Ishikawa (cell line): ENCODE measurements at regions not wholly inside any gene's neighbourhood (a gene's known extent, or its start where the extent isn't known, plus 50 kb on each side); places are given as distances from the start of the nearest gene placed in this dataset.

Experiments used
- CEBPB ChIP-seq: IDR thresholded peaks from 2 replicates; pipeline ENCODE4 v1.6.1; 2012
- CREB1 ChIP-seq: IDR thresholded peaks from 2 replicates; pipeline ENCODE4 v1.6.1; 2012; ENCODE audit warnings: low read depth
- EGR1 ChIP-seq: IDR thresholded peaks from 2 replicates; pipeline ENCODE4 v1.6.1; 2012
- EP300 ChIP-seq: IDR thresholded peaks from 2 replicates; pipeline ENCODE4 v1.6.1; 2012; ENCODE audit warnings: borderline replicate concordance
- FOXM1 ChIP-seq: IDR thresholded peaks from 2 replicates; pipeline ENCODE4 v1.6.1; 2012; ENCODE audit warnings: low read depth, borderline replicate concordance
- NFIC ChIP-seq: IDR thresholded peaks from 2 replicates; pipeline ENCODE4 v1.6.1; 2012
- RAD21 ChIP-seq: IDR thresholded peaks from 2 replicates; pipeline ENCODE4 v1.6.1; 2012; ENCODE audit warnings: low read depth
- REST ChIP-seq: IDR thresholded peaks from 2 replicates; pipeline ENCODE4 v1.6.1; 2012; ENCODE audit warnings: low read depth, mild to moderate bottlenecking
- TAF1 ChIP-seq: IDR thresholded peaks from 2 replicates; pipeline ENCODE4 v1.6.1; 2012; ENCODE audit warnings: low read depth, mild to moderate bottlenecking
- TCF12 ChIP-seq: IDR thresholded peaks from 2 replicates; pipeline ENCODE4 v1.6.1; 2012; ENCODE audit warnings: low read depth
- TEAD4 ChIP-seq: IDR thresholded peaks from 2 replicates; pipeline ENCODE4 v1.6.1; 2012
- YY1 ChIP-seq: IDR thresholded peaks from 2 replicates; pipeline ENCODE4 v1.6.1; 2012; ENCODE audit warnings: low read depth
- ZBTB7A ChIP-seq: IDR thresholded peaks from 2 replicates; pipeline ENCODE4 v1.6.1; 2012; ENCODE audit warnings: low read depth
- TF ChIP-seq, protein P1 (sequence below): IDR thresholded peaks from 2 replicates; pipeline ENCODE4 v1.6.1; 2012
- TF ChIP-seq, protein P2 (sequence below): IDR thresholded peaks from 2 replicates; pipeline ENCODE4 v1.6.1; 2012

- no peak for TF ChIP-seq EP300
- no peak for TF ChIP-seq RAD21
- TF ChIP-seq NFIC, result no peak
- TF ChIP-seq CREB1, result no peak
- TF ChIP-seq YY1, result no peak
- TF ChIP-seq CEBPB, result no peak
- TF ChIP-seq EGR1, result no peak
- TF ChIP-seq, protein P1, sequence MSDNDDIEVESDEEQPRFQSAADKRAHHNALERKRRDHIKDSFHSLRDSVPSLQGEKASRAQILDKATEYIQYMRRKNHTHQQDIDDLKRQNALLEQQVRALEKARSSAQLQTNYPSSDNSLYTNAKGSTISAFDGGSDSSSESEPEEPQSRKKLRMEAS, result no peak
- TF ChIP-seq ZBTB7A, result no peak
- TF ChIP-seq TEAD4, result no peak
- no peak for TF ChIP-seq REST
- no peak for TF ChIP-seq FOXM1
- TF ChIP-seq TCF12, result no peak
- TF ChIP-seq, protein P2, sequence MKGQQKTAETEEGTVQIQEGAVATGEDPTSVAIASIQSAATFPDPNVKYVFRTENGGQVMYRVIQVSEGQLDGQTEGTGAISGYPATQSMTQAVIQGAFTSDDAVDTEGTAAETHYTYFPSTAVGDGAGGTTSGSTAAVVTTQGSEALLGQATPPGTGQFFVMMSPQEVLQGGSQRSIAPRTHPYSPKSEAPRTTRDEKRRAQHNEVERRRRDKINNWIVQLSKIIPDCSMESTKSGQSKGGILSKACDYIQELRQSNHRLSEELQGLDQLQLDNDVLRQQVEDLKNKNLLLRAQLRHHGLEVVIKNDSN, result no peak
- TF ChIP-seq TAF1, result no peak
These were observed 342.7 kb upstream of the CWC22 start for GRCh38 chr2:180349809-180350208.

DNA sequence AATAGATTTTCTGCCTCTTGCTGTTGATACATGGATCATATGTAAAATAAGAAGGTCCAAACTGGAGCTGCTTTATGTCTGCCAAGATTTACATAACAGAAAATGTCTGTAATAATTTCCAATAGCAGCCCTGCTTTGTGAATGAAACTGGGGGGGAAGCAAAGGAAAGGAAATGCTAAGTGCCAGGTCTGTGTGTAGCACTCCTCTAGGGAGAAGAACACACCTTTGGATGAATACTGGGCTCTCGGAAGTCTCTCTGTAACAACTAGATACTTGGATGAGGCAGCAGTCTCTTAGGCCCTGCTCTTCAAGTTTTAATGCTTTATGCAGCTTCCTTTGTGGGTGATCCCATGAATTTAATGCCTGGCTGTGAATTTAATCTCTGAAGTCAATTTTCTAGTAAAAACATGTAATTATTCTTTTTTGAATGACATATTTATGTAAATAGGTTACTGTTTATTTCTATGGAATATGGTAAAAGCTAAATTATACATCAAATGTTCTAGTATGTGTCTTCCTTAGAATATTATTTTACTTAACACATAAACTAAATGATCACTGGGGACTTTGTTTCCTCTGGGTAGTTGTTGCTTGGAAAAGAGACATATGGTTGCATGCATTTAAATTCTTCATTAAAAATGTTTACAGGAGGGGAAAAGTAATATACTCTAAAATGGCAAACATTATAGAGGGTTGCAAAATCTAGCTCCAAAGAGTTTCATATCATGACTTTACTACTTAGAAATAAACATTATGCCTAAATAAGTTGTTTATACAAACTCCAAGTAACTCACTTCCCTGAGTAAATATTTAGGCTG, 336.6 kb upstream of the CWC22 start:
- TF ChIP-seq YY1 (no peak), EGR1 (no peak), FOXM1 (no peak), RAD21 (no peak), NFIC (no peak), TCF12 (no peak), ZBTB7A (no peak), REST (no peak), CREB1 (no peak), EP300 (no peak), TEAD4 (no peak), CEBPB (no peak), TAF1 (no peak)
- TF ChIP-seq, protein P1, result no peak
- TF ChIP-seq, protein P2, result no peak

DNA sequence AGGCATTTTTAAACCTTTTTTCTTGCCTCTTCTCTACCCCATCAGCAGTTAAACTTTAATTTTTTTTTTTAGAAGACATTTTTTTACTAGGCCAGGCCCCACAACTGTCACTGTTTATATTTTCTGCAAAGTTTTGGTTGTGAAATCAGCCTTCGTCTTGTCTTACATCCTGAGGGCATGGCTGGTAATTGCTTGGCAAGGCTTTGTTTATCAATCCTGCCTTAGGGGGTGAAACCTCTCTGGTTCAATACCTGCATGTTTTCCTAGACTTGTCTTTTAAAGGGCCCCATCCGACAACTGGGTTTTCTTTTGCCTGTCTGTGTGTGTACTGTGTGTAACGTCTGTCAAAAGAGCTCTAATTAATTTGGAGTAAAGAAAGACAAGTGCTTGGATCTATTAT, 330.0 kb upstream of the CWC22 start:
- TF ChIP-seq, protein P2, result no peak
- no peak for TF ChIP-seq NFIC
- TF ChIP-seq FOXM1, result no peak
- TF ChIP-seq CEBPB, result no peak
- TF ChIP-seq REST, result no peak
- no peak for TF ChIP-seq CREB1
- TF ChIP-seq TCF12, result no peak
- TF ChIP-seq ZBTB7A, result no peak
- TF ChIP-seq RAD21, result no peak
- no peak for TF ChIP-seq TAF1
- no peak for TF ChIP-seq YY1
- TF ChIP-seq, protein P1, result no peak
